ENCODE measurements at regions not wholly inside any gene's neighbourhood (a gene's known extent, or its start where the extent isn't known, plus 50 kb on each side); places are given as distances from the start of the nearest gene placed in this dataset.

DNA sequence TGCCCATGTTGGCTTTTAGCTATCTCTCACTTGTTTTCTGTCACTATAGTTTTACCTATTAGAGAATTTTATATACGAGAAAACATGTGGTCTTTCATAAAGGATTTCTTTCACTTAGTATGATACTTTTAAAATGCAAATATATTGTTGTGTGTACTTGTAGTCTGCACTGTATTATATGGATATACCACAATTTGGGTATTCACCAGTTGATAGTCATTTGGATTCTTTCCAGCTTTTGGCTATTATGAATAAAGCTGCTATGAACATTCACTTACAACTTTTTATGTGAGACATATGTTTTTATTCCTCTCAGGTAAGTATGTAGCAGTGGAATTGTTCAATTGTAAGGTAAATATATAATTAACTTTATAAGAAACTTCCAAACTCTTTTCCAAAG, 441.5 kb downstream of the GPATCH2 start:
- TF ChIP-seq, protein P1, sequence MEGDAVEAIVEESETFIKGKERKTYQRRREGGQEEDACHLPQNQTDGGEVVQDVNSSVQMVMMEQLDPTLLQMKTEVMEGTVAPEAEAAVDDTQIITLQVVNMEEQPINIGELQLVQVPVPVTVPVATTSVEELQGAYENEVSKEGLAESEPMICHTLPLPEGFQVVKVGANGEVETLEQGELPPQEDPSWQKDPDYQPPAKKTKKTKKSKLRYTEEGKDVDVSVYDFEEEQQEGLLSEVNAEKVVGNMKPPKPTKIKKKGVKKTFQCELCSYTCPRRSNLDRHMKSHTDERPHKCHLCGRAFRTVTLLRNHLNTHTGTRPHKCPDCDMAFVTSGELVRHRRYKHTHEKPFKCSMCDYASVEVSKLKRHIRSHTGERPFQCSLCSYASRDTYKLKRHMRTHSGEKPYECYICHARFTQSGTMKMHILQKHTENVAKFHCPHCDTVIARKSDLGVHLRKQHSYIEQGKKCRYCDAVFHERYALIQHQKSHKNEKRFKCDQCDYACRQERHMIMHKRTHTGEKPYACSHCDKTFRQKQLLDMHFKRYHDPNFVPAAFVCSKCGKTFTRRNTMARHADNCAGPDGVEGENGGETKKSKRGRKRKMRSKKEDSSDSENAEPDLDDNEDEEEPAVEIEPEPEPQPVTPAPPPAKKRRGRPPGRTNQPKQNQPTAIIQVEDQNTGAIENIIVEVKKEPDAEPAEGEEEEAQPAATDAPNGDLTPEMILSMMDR (IDR thresholded peaks at IDR 0.05), result no peak
- no peak for TF ChIP-seq POLR2A (IDR thresholded peaks at IDR 0.05)
